HEK293 (cell line): ENCODE measurements at regions not wholly inside any gene's neighbourhood (a gene's known extent, or its start where the extent isn't known, plus 50 kb on each side); places are given as distances from the start of the nearest gene placed in this dataset.

Experiments used
- CTCF ChIA-PET: fragments of 350-600 bp; formaldehyde crosslinking; extraction: SDS; loops from one replicate; lab custom pipeline; 2021; ENCODE audit warnings: antibody characterized with exemption; lab: Yijun Ruan, JAX
- POLR2A ChIA-PET: fragments of 300-600 bp; formaldehyde crosslinking; extraction: SDS; loops from one replicate; lab custom pipeline; 2020; ENCODE audit warnings: antibody characterized with exemption, inconsistent platforms; lab: Yijun Ruan, JAX
- H3K27ac ChIP-seq: fragments of 200-500 bp; sonication (Bioruptor generic); 2 replicates; pipeline ENCODE4 v1.5.1; 2014; ENCODE audit warnings: low read depth, low read length, control low read depth, inconsistent platforms; ENCODE audit errors: extremely low read depth
- H3K36me3 ChIP-seq, 2 experiments: fragments of 200-500 bp in 1 of 2; sonication (Bioruptor generic) in 1 of 2; 1 replicate in 1 of 2; 2 replicates in 1 of 2; pipeline ENCODE4 v1.5.1; 2014 to 2017; ENCODE audit warnings: inconsistent platforms in 2 of 2, low read length in 2 of 2; ENCODE audit not compliant: control insufficient read depth in 2 of 2, insufficient read depth in 1 of 2
- H3K4me1 ChIP-seq: fragments of 200-500 bp; sonication (Bioruptor generic); 2 replicates; pipeline ENCODE4 v1.5.1; 2014; ENCODE audit warnings: mild to moderate bottlenecking, low read length, inconsistent platforms; ENCODE audit not compliant: control insufficient read depth, insufficient read depth
- H3K4me3 ChIP-seq: 2 replicates; pipeline ENCODE4 v1.5.1; 2011; ENCODE audit warnings: low read depth, mild to moderate bottlenecking, control low read depth, low read length, moderate library complexity
- H3K9me3 ChIP-seq: fragments of 200-500 bp; sonication (Bioruptor generic); 2 replicates; pipeline ENCODE4 v1.5.1; 2014; ENCODE audit warnings: low read depth, low read length, inconsistent platforms; ENCODE audit not compliant: control insufficient read depth, insufficient read depth
- BCL11A ChIP-seq: fragments of 450-650 bp; formaldehyde crosslinking; IDR thresholded peaks from 2 replicates; pipeline ENCODE4 v1.5.1; 2016; ENCODE audit warnings: low read depth, missing biosample characterization, missing genetic modification characterization
- GFI1B ChIP-seq: fragments of 450-650 bp; formaldehyde crosslinking; IDR thresholded peaks from 2 replicates; pipeline ENCODE4 v1.5.1; 2016; ENCODE audit warnings: missing biosample characterization, missing genetic modification characterization
- KLF10 ChIP-seq: fragments of 450-650 bp; IDR thresholded peaks from 2 replicates; pipeline ENCODE4 v1.5.1; 2018; ENCODE audit warnings: missing biosample characterization, mild to moderate bottlenecking, missing genetic modification characterization
- SETDB1 ChIP-seq: IDR thresholded peaks from one replicate; pipeline ENCODE4 v1.6.1; 2017; ENCODE audit warnings: mild to moderate bottlenecking, low read length, moderate library complexity, mixed read lengths; ENCODE audit not compliant: insufficient read length
- SP7 ChIP-seq: fragments of 450-650 bp; formaldehyde crosslinking; IDR thresholded peaks from 2 replicates; pipeline ENCODE4 v1.5.1; 2016; ENCODE audit warnings: missing biosample characterization, missing genetic modification characterization
- ZNF184 ChIP-seq: fragments of 450-650 bp; IDR thresholded peaks from 2 replicates; pipeline ENCODE4 v1.5.1; 2018; ENCODE audit warnings: missing biosample characterization, mild to moderate bottlenecking, missing genetic modification characterization
- ZNF19 ChIP-seq: fragments of 450-650 bp; formaldehyde crosslinking; IDR thresholded peaks from 2 replicates; pipeline ENCODE4; 2016; ENCODE audit warnings: missing biosample characterization, missing genetic modification characterization, low read depth
- ZNF223 ChIP-seq: fragments of 450-650 bp; formaldehyde crosslinking; IDR thresholded peaks from 2 replicates; pipeline ENCODE4 v1.5.1; 2016; ENCODE audit warnings: missing biosample characterization, missing genetic modification characterization
- ZNF335 ChIP-seq: fragments of 450-650 bp; formaldehyde crosslinking; conservative IDR thresholded peaks from 2 replicates; pipeline ENCODE4 v1.5.1; 2016; ENCODE audit warnings: missing biosample characterization, missing genetic modification characterization
- ZNF473 ChIP-seq: fragments of 450-650 bp; formaldehyde crosslinking; IDR thresholded peaks from 2 replicates; pipeline ENCODE4 v1.5.1; 2017; ENCODE audit warnings: missing biosample characterization, missing genetic modification characterization
- ZNF501 ChIP-seq: fragments of 450-650 bp; formaldehyde crosslinking; IDR thresholded peaks from 2 replicates; pipeline ENCODE4 v1.5.1; 2016; ENCODE audit warnings: missing biosample characterization, missing genetic modification characterization
- ZNF549 ChIP-seq: fragments of 450-650 bp; IDR thresholded peaks from 2 replicates; pipeline ENCODE4 v1.5.1; 2018; ENCODE audit warnings: missing biosample characterization, missing genetic modification characterization, mild to moderate bottlenecking, inconsistent platforms, moderate library complexity
- ZNF555 ChIP-seq: fragments of 450-650 bp; formaldehyde crosslinking; conservative IDR thresholded peaks from 2 replicates; pipeline ENCODE4 v1.5.1; 2017; ENCODE audit warnings: missing biosample characterization, mild to moderate bottlenecking, missing genetic modification characterization, inconsistent platforms
- TF ChIP-seq, protein P1 (sequence below): fragments of 450-650 bp; IDR thresholded peaks from 2 replicates; pipeline ENCODE4 v1.5.1; 2018; ENCODE audit warnings: missing biosample characterization, mild to moderate bottlenecking, missing genetic modification characterization
- TF ChIP-seq, protein P2 (sequence below): fragments of 450-650 bp; formaldehyde crosslinking; IDR thresholded peaks from 2 replicates; pipeline ENCODE4 v1.5.1; 2016; ENCODE audit warnings: missing biosample characterization, missing genetic modification characterization, borderline replicate concordance
- TF ChIP-seq, protein P3 (sequence below): fragments of 450-650 bp; formaldehyde crosslinking; IDR thresholded peaks from 2 replicates; pipeline ENCODE4 v1.5.1; 2016; ENCODE audit warnings: missing biosample characterization, missing genetic modification characterization
- TF ChIP-seq, protein P4 (sequence below): fragments of 450-650 bp; IDR thresholded peaks from 2 replicates; pipeline ENCODE4 v1.5.1; 2018; ENCODE audit warnings: missing biosample characterization, missing genetic modification characterization
- TF ChIP-seq, protein P5 (sequence below): fragments of 450-650 bp; formaldehyde crosslinking; IDR thresholded peaks from 2 replicates; pipeline ENCODE4 v1.5.1; 2016; ENCODE audit warnings: missing biosample characterization, missing genetic modification characterization
- TF ChIP-seq, protein P6 (sequence below): fragments of 450-650 bp; formaldehyde crosslinking; IDR thresholded peaks from 2 replicates; pipeline ENCODE4 v1.5.1; 2016; ENCODE audit warnings: missing biosample characterization, missing genetic modification characterization

DNA sequence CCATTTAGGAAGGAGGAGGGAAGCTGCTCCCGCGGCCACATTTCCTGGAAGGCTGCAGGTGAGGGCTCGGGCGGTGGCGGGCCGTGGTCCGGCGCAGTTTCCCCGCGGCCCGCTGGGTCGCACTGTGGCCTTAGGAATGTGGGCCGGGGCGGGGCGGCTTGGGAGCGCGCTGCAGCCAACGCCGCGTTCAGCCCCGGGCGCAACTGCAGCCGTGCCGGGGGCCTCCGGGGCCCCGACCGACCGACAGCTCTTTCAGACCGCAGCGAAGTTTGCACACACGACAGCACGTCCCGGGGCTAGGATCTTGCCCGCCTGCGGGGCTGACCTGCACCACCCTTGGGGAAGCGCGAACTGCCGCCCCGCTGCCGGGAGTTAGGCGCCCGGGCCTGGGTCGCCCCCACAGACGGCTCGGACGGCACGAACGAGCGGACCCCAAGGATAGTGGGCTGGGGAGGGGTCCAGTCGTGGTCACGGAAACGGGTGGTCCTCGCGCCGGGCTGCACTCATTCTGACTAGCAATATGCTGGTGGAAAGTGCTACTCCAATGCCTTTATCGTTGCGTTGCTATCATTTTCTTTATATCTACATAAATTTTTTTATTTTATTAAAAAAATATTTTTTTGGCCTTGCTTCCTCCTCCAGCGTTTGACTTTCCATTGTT lies 69.9 kb upstream of the DLX2 start (continued):
- peak; percentile 88 for TF ChIP-seq ZNF223 (tag by site-specific recombination)
- TF ChIP-seq, protein P1, sequence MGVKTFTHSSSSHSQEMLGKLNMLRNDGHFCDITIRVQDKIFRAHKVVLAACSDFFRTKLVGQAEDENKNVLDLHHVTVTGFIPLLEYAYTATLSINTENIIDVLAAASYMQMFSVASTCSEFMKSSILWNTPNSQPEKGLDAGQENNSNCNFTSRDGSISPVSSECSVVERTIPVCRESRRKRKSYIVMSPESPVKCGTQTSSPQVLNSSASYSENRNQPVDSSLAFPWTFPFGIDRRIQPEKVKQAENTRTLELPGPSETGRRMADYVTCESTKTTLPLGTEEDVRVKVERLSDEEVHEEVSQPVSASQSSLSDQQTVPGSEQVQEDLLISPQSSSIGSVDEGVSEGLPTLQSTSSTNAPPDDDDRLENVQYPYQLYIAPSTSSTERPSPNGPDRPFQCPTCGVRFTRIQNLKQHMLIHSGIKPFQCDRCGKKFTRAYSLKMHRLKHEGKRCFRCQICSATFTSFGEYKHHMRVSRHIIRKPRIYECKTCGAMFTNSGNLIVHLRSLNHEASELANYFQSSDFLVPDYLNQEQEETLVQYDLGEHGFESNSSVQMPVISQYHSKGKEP (tag by site-specific recombination) = peak; percentile 65
- TF ChIP-seq, protein P2, sequence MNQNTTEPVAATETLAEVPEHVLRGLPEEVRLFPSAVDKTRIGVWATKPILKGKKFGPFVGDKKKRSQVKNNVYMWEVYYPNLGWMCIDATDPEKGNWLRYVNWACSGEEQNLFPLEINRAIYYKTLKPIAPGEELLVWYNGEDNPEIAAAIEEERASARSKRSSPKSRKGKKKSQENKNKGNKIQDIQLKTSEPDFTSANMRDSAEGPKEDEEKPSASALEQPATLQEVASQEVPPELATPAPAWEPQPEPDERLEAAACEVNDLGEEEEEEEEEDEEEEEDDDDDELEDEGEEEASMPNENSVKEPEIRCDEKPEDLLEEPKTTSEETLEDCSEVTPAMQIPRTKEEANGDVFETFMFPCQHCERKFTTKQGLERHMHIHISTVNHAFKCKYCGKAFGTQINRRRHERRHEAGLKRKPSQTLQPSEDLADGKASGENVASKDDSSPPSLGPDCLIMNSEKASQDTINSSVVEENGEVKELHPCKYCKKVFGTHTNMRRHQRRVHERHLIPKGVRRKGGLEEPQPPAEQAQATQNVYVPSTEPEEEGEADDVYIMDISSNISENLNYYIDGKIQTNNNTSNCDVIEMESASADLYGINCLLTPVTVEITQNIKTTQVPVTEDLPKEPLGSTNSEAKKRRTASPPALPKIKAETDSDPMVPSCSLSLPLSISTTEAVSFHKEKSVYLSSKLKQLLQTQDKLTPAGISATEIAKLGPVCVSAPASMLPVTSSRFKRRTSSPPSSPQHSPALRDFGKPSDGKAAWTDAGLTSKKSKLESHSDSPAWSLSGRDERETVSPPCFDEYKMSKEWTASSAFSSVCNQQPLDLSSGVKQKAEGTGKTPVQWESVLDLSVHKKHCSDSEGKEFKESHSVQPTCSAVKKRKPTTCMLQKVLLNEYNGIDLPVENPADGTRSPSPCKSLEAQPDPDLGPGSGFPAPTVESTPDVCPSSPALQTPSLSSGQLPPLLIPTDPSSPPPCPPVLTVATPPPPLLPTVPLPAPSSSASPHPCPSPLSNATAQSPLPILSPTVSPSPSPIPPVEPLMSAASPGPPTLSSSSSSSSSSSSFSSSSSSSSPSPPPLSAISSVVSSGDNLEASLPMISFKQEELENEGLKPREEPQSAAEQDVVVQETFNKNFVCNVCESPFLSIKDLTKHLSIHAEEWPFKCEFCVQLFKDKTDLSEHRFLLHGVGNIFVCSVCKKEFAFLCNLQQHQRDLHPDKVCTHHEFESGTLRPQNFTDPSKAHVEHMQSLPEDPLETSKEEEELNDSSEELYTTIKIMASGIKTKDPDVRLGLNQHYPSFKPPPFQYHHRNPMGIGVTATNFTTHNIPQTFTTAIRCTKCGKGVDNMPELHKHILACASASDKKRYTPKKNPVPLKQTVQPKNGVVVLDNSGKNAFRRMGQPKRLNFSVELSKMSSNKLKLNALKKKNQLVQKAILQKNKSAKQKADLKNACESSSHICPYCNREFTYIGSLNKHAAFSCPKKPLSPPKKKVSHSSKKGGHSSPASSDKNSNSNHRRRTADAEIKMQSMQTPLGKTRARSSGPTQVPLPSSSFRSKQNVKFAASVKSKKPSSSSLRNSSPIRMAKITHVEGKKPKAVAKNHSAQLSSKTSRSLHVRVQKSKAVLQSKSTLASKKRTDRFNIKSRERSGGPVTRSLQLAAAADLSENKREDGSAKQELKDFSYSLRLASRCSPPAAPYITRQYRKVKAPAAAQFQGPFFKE (tag by site-specific recombination) = no peak
- no peak for TF ChIP-seq BCL11A (tag by site-specific recombination)
- peak; percentile 84 for TF ChIP-seq ZNF335 (tag by site-specific recombination)
- TF ChIP-seq ZNF473 (tag by site-specific recombination) = no peak
- no peak for TF ChIP-seq GFI1B (tag by site-specific recombination)
- TF ChIP-seq, protein P3, sequence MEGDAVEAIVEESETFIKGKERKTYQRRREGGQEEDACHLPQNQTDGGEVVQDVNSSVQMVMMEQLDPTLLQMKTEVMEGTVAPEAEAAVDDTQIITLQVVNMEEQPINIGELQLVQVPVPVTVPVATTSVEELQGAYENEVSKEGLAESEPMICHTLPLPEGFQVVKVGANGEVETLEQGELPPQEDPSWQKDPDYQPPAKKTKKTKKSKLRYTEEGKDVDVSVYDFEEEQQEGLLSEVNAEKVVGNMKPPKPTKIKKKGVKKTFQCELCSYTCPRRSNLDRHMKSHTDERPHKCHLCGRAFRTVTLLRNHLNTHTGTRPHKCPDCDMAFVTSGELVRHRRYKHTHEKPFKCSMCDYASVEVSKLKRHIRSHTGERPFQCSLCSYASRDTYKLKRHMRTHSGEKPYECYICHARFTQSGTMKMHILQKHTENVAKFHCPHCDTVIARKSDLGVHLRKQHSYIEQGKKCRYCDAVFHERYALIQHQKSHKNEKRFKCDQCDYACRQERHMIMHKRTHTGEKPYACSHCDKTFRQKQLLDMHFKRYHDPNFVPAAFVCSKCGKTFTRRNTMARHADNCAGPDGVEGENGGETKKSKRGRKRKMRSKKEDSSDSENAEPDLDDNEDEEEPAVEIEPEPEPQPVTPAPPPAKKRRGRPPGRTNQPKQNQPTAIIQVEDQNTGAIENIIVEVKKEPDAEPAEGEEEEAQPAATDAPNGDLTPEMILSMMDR (tag by site-specific recombination) = peak; percentile 92

DNA sequence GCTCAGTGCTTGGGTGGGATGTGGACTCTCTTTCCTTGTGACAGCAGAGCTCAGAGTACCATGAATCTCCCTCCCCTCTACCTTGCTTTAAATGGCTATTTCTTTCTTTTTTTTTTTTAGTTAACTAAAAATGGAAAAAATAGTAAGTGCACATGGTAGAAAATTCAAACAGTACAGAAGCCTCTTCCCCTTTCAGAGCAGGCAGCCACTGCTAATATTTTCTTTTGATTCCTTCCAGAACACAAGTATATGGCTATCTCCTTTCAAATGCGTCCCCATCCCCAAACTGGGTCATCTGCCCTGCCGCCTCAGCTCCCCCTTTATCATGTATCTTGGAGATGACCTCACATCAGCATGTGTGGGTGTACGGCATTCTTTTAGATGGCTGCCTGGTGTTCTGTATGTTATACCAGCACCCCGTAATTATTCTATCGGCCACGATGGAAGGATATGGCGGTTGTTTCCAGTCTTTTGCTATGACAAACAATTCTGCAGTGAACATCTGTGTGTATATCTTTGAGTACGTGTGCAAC lies 70.5 kb upstream of the DLX2 start:
- Histone ChIP-seq H3K4me3 (no peak overlapping the region), H3K36me3 (no peaks in the 10 kb centered on the region), H3K27ac (no peak overlapping the region), H3K9me3 (no peaks in the 10 kb centered on the region), H3K4me1 (no peaks in the 10 kb centered on the region)
- ChIA-PET CTCF (interaction anchor here (0.6 to 6.7 kb wide), 17 partner anchors 11 to 539 kb away, joined by 3 to 213 read pairs (median 4); no protein-coding TSS in a partner anchor), POLR2A (no interaction called here)
- TF ChIP-seq ZNF549 (tag by site-specific recombination) (no peak), ZNF501 (tag by site-specific recombination) (no peak), ZNF555 (tag by site-specific recombination) (no peak), SETDB1 (no peak), ZNF19 (tag by site-specific recombination) (no peak), ZNF184 (tag by site-specific recombination) (no peak), KLF10 (tag by site-specific recombination) (no peak), SP7 (tag by site-specific recombination) (no peak)
- TF ChIP-seq, protein P4, sequence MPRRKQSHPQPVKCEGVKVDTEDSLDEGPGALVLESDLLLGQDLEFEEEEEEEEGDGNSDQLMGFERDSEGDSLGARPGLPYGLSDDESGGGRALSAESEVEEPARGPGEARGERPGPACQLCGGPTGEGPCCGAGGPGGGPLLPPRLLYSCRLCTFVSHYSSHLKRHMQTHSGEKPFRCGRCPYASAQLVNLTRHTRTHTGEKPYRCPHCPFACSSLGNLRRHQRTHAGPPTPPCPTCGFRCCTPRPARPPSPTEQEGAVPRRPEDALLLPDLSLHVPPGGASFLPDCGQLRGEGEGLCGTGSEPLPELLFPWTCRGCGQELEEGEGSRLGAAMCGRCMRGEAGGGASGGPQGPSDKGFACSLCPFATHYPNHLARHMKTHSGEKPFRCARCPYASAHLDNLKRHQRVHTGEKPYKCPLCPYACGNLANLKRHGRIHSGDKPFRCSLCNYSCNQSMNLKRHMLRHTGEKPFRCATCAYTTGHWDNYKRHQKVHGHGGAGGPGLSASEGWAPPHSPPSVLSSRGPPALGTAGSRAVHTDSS (tag by site-specific recombination) = no peak
- TF ChIP-seq, protein P5, sequence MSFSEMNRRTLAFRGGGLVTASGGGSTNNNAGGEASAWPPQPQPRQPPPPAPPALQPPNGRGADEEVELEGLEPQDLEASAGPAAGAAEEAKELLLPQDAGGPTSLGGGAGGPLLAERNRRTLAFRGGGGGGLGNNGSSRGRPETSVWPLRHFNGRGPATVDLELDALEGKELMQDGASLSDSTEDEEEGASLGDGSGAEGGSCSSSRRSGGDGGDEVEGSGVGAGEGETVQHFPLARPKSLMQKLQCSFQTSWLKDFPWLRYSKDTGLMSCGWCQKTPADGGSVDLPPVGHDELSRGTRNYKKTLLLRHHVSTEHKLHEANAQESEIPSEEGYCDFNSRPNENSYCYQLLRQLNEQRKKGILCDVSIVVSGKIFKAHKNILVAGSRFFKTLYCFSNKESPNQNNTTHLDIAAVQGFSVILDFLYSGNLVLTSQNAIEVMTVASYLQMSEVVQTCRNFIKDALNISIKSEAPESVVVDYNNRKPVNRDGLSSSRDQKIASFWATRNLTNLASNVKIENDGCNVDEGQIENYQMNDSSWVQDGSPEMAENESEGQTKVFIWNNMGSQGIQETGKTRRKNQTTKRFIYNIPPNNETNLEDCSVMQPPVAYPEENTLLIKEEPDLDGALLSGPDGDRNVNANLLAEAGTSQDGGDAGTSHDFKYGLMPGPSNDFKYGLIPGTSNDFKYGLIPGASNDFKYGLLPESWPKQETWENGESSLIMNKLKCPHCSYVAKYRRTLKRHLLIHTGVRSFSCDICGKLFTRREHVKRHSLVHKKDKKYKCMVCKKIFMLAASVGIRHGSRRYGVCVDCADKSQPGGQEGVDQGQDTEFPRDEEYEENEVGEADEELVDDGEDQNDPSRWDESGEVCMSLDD (tag by site-specific recombination) = no peak
- TF ChIP-seq, protein P6, sequence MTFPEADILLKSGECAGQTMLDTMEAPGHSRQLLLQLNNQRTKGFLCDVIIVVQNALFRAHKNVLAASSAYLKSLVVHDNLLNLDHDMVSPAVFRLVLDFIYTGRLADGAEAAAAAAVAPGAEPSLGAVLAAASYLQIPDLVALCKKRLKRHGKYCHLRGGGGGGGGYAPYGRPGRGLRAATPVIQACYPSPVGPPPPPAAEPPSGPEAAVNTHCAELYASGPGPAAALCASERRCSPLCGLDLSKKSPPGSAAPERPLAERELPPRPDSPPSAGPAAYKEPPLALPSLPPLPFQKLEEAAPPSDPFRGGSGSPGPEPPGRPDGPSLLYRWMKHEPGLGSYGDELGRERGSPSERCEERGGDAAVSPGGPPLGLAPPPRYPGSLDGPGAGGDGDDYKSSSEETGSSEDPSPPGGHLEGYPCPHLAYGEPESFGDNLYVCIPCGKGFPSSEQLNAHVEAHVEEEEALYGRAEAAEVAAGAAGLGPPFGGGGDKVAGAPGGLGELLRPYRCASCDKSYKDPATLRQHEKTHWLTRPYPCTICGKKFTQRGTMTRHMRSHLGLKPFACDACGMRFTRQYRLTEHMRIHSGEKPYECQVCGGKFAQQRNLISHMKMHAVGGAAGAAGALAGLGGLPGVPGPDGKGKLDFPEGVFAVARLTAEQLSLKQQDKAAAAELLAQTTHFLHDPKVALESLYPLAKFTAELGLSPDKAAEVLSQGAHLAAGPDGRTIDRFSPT = no peak
